HepG2 (cell line): ENCODE measurements at regions not wholly inside any gene's neighbourhood (a gene's known extent, or its start where the extent isn't known, plus 50 kb on each side); places are given as distances from the start of the nearest gene placed in this dataset.

Experiments
- CEBPB ChIP-seq: IDR thresholded peaks from 2 replicates; pipeline ENCODE4 v1.6.1; 2011; ENCODE audit warnings: low read depth, low read length, improper control_type of control experiment, borderline replicate concordance
- FIP1L1 ChIP-seq: fragments of 200-400 bp; formaldehyde crosslinking; IDR thresholded peaks from 2 replicates; pipeline ENCODE4 v1.6.1; 2018; ENCODE audit warnings: low read depth, mild to moderate bottlenecking, low read length, moderate library complexity, borderline replicate concordance; ENCODE audit not compliant: insufficient read depth
- IKZF1 ChIP-seq: fragments of 450-650 bp; IDR thresholded peaks from 2 replicates; pipeline ENCODE4 v1.7.1; 2016
- IRX3 ChIP-seq: sonication (generic); formaldehyde crosslinking; IDR thresholded peaks from 2 replicates; pipeline ENCODE4 v1.8.1; 2023; ENCODE audit warnings: mild to moderate bottlenecking, low read depth, missing genetic modification reagents, borderline replicate concordance
- PHF21A ChIP-seq: sonication (generic); formaldehyde crosslinking; IDR thresholded peaks from 2 replicates; pipeline ENCODE4 v1.5.0; 2020; ENCODE audit warnings: mild to moderate bottlenecking, missing genetic modification reagents
- RBAK ChIP-seq: sonication (generic); formaldehyde crosslinking; IDR thresholded peaks from 2 replicates; pipeline ENCODE4 v1.5.1; 2020; ENCODE audit warnings: mild to moderate bottlenecking, missing genetic modification reagents
- SPEN ChIP-seq: sonication (generic); formaldehyde crosslinking; IDR thresholded peaks from 2 replicates; pipeline ENCODE4 v1.5.1; 2020; ENCODE audit warnings: low read depth, mild to moderate bottlenecking, missing genetic modification reagents
- TRIM24 ChIP-seq: sonication (generic); formaldehyde crosslinking; IDR thresholded peaks from 2 replicates; pipeline ENCODE4 v1.8.0; 2022; ENCODE audit warnings: mild to moderate bottlenecking, missing genetic modification reagents
- ZIK1 ChIP-seq: sonication (generic); formaldehyde crosslinking; IDR thresholded peaks from 2 replicates; pipeline ENCODE4 v1.5.0; 2020; ENCODE audit warnings: mild to moderate bottlenecking, low read depth, missing genetic modification reagents, borderline replicate concordance
- ZNF12 ChIP-seq: sonication (generic); formaldehyde crosslinking; IDR thresholded peaks from 2 replicates; pipeline ENCODE4 v1.5.0; 2020; ENCODE audit warnings: missing genetic modification reagents
- ZNF253 ChIP-seq: sonication (generic); formaldehyde crosslinking; IDR thresholded peaks from 2 replicates; pipeline ENCODE4 v1.8.0; 2022; ENCODE audit warnings: mild to moderate bottlenecking, missing genetic modification reagents, borderline replicate concordance
- ZNF430 ChIP-seq: sonication (generic); formaldehyde crosslinking; IDR thresholded peaks from 2 replicates; pipeline ENCODE4 v1.9.0; 2021; ENCODE audit warnings: mild to moderate bottlenecking, missing genetic modification reagents
- ZNF441 ChIP-seq: sonication (generic); formaldehyde crosslinking; IDR thresholded peaks from 2 replicates; pipeline ENCODE4 v1.7.0; 2021; ENCODE audit warnings: missing genetic modification reagents, borderline replicate concordance
- TF ChIP-seq, protein P1 (sequence below): sonication (generic); formaldehyde crosslinking; IDR thresholded peaks from 2 replicates; pipeline ENCODE4 v1.4.0; 2020; ENCODE audit warnings: missing genetic modification reagents

DNA sequence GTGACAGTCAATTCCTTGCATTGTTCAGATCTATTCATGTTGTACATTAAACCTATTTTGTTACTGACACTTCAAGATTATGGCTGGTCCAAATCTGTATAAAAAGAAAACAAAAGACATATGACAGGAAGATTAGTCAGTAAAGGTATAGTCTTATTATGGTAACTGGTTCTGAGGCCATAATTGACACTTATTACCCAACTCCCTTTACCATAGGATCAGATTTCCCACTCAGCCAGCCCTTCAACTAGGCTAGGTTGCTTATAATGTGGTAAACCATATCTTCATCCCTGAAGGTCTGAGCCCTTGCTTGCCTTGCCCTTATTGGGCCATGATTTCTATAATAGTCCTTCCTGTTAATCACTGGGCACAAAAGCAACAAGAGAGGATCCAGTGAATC is 289.6 kb downstream of the CXXC4 start (continued):
- TF ChIP-seq CEBPB: no peak
- TF ChIP-seq ZNF430 (CRISPR knock-in tag): no peak
- TF ChIP-seq FIP1L1: no peak
- no peak for TF ChIP-seq IRX3
- TF ChIP-seq ZNF441 (CRISPR knock-in tag): no peak
- TF ChIP-seq IKZF1: no peak
- no peak for TF ChIP-seq TRIM24
- TF ChIP-seq ZNF12 (CRISPR knock-in tag): no peak
- no peak for TF ChIP-seq ZNF253 (CRISPR knock-in tag)
- no peak for TF ChIP-seq RBAK
- TF ChIP-seq, protein P1, sequence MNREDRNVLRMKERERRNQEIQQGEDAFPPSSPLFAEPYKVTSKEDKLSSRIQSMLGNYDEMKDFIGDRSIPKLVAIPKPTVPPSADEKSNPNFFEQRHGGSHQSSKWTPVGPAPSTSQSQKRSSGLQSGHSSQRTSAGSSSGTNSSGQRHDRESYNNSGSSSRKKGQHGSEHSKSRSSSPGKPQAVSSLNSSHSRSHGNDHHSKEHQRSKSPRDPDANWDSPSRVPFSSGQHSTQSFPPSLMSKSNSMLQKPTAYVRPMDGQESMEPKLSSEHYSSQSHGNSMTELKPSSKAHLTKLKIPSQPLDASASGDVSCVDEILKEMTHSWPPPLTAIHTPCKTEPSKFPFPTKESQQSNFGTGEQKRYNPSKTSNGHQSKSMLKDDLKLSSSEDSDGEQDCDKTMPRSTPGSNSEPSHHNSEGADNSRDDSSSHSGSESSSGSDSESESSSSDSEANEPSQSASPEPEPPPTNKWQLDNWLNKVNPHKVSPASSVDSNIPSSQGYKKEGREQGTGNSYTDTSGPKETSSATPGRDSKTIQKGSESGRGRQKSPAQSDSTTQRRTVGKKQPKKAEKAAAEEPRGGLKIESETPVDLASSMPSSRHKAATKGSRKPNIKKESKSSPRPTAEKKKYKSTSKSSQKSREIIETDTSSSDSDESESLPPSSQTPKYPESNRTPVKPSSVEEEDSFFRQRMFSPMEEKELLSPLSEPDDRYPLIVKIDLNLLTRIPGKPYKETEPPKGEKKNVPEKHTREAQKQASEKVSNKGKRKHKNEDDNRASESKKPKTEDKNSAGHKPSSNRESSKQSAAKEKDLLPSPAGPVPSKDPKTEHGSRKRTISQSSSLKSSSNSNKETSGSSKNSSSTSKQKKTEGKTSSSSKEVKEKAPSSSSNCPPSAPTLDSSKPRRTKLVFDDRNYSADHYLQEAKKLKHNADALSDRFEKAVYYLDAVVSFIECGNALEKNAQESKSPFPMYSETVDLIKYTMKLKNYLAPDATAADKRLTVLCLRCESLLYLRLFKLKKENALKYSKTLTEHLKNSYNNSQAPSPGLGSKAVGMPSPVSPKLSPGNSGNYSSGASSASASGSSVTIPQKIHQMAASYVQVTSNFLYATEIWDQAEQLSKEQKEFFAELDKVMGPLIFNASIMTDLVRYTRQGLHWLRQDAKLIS: no peak
- TF ChIP-seq PHF21A: no peak
- TF ChIP-seq SPEN (CRISPR knock-in tag): no peak
- no peak for TF ChIP-seq ZIK1 (CRISPR knock-in tag)
